GM21423 (cell line): ENCODE measurements at regions not wholly inside any gene's neighbourhood (a gene's known extent, or its start where the extent isn't known, plus 50 kb on each side); places are given as distances from the start of the nearest gene placed in this dataset.

Source experiments
- ATAC-seq: cut with Tn5 transposase; IDR thresholded peaks from one replicate; pipeline ENCODE4 v1.9.1; 2021; ENCODE audit warnings: mild to moderate bottlenecking, moderate library complexity; ENCODE audit not compliant: unreplicated experiment

DNA sequence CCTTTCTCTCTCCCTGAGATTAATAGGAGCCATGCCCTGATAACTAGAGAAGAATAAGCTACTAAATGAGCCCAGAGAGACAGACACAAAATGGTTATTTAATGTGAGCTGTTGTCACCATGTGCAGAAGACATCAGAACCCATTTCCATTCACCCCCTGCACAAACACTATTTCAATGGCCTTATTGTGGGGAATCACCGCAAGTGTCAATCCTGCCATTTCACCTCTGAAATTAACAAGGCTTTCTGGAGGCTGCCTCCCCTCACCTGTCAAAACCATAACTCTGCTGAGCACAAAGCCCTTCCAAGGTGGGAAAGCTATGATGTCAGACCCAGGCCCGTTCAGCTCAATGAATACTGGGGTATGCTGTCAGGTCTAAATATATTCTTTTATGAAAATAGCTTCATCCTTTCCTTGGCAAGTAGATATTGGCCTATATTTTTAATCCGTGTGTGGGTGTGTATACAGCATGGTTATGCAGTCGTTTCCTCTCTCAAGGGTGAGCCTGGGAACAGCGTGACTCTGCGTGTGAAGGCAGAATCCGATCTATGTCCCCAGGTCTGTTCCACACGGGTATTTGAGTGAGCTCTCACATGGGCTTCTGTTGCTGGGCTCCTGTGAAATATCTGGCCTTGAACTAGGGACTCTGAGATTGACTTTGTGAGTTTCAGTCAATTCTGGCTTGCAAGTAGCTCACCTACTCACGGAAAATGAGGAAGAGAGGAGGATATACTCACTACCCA, 266.3 kb downstream of the FBXW7 start:
- no peak for ATAC-seq

DNA sequence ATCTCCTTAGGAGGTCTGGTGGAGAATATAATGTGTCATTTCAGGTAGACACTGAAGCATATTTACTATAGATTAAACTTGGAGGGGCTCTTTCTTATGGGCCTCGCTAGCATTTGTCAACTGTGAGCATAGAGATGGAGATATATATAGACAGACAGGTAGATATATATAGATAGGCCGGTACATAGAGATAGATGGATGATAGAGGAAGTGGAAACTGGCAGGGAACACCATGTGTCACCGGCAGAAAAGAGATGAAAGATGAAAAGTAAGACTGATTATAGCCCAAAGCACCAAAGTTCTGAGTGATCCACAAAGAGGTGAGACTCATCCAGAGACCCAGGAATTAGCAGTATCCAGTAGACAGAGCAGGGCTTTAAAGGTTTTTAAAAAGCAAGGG, 268.1 kb downstream of the FBXW7 start:
- no peak for ATAC-seq

- ATAC-seq = no peak
These were observed 268.9 kb downstream of the FBXW7 start for GRCh38 chr4:152266831-152267480.

DNA sequence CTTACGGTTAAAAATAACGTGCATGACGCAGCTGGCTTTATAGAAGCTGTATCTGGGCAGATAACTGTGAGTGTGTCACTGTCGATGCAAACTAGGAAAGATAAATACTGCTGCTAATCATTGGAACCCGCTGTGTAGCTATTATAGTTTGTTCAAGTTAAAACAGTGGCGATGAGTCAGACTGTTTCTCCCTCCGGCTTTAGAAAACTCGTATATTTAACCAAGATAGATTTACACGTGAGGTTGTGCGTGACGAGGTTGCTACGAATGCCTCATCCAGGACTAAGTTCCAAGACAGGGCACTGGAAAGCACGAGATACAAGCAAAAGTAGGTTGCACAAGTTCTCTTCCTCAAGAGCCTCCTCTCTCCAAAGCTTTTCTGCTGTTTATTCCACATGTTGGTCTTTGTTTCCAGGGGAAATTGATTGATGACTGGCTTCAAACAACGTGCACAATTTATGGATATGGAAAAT, 270.7 kb downstream of the FBXW7 start:
- ATAC-seq = no peak

- no peak for ATAC-seq
These were observed 271.8 kb downstream of the FBXW7 start for GRCh38 chr4:152264106-152264505.

DNA sequence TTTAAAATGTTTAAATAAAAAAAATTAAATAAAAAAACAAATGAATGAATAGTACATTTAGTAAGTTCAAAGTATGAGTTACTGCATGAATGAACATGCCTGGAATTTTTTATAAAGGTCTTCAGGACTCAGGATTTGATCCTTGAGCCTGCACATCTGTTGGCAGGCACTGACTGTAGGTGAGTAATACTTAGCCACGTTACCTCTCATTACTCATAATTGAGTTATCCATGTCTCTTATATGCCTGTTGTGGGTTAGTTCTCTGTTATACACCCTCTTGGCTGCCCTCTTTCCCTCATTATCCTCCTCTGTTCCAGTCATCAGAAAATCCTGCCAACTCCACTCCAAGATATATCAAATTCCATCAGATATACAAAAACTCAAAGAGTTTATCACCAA, 276.0 kb downstream of the FBXW7 start:
- ATAC-seq = no peak

DNA sequence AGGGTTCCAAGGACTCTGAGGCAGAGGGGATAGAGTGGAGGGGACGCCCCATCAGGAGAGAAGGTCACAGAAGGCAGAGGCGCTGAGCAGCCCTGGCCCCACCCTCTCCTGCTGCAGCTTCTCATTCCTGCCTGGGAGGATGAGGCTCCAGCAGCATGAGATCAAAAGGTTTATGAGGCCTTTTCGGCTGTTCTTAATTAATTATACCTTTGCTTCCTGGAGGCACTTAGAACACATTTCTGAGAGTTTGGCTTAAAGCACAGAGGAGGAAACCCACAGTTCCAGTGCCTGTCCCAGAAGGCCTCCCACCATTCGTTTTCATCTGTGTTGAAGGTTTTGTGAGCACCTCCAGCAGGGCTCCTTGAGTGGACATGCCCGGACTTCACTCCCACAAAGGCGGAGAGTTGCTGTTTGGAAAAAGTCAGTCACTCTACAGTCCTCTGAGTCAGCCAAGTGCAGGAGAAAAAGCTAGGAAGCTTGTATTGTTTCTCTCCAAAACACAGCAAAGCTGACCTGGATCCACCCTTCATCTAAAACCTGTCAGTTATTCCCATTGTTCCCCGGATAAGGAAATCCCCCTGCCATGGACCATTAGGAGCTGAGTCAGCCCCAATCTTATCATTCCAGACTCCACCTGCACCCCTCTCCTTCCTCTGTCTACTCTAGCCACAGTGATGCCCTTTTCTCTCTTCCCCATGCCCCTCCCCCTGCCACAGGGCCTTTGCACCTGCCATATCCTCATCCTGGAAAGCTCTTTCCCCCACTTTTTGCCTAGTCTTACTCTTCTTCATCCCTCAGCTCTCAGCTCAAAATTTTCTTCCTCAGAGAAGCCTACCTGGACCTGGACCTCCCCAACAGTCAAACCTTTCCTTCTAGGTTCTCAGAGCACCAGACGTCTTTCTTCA, 276.8 kb downstream of the FBXW7 start:
- ATAC-seq = no peak

- ATAC-seq = no peak
These were observed 277.5 kb downstream of the FBXW7 start for GRCh38 chr4:152258391-152258790.

DNA sequence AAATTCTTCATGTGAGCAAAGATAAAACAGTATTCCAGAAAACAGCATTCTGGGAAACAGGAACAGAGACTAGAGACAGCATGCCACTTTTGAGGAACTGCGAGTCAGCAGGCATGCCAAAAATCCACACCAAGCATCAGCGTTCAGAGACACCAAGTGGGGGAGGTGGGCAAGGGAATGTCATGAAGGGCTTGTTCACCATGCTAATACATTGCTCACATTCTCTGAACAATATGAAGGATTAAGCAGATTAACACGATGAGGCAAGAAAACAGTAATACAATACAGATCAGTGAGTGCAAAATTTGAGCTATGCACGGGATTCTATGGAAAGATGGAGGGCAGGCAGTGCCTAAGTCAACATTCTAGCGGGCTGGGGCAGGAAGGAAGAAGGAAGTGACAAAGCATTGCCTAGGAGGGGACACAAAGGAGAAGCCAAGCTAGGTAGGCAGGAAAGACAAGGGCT, 278.3 kb downstream of the FBXW7 start:
- ATAC-seq = no peak

DNA sequence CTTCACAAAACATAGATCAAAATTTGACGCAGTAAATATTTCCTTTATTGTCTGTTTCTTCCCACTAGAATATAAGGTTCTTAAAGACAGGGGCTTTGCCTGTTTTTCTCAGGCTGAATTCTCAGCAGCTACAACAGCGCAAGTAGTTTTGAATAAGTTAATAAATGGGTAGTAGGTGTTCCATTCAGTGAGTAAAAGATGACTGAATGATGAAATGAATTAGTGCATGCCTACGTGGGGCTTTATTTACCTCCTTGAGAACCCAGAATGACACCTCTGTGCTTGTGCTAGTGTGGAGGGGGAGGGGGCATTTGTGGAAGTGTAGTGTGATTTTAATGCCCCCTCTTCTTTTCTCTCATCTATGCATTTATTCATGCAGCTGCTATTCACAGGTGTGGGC, 278.9 kb downstream of the FBXW7 start:
- ATAC-seq = no peak

- ATAC-seq = peak; percentile 89
These were observed 280.5 kb downstream of the FBXW7 start for GRCh38 chr4:152255437-152255836.

GRCh38 chr4:152248347-152248746, 287.5 kb downstream of the FBXW7 start:
- no peak for ATAC-seq

DNA sequence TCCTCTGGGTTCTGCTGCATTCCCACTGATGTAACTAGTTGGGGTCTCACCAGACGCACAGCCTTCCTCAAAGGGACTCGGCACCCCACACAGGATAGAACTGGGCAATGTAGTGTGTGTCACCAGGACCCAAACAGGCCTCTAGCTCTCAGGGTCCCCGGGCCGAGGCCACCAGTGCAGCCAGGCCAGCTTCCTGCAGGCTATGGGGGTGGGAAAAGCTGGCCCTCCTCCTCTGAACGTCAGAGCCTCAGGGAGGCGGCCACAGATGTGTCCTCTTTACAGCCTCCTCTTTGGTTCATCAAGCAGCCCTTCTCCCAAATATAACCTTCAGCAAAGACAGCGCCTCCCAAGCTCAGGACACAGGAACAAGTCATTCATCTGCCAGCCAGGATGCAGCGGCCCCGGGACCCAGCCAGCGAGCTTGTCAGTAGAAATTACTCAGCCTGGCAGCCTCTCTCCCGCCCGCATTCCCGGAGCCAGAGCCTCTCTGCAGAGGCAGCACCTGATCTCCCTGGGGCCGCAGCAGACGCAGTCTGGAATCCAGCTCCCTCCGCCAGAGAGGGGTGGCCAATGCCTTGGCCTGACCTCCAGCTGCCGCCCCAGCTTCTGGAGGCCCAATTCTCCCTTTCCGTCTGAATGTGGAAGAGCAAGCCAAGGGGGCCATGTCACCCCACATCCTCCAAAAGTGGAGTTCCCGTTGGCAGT, 288.5 kb downstream of the FBXW7 start:
- ATAC-seq = no peak

DNA sequence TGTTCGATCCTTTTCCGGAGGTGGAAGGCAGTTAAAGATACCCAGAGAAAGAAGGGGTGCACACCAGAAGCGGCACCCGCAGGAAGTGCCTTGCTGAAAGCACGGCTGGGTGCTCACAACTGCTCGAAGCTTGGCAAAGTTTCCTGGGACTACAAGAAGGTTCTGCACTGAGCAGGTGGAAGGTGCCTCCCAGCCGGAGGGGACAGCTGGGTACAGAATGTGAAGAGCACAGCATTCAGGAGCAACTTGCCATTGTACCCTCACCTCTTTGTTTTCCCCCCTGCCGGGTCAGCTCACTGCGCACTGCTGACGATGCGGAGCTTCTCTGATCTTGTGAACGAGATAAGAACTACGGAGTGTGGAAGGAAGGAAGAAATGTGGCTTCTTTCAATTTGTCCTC, 289.2 kb downstream of the FBXW7 start:
- no peak for ATAC-seq

- ATAC-seq = no peak
These were observed 290.2 kb downstream of the FBXW7 start for GRCh38 chr4:152245680-152246079.

GRCh38 chr4:152244659-152245058, 291.2 kb downstream of the FBXW7 start:
- ATAC-seq = no peak

GRCh38 chr4:152243896-152244595, 291.8 kb downstream of the FBXW7 start:
- ATAC-seq = no peak

GRCh38 chr4:152243206-152243605, 292.7 kb downstream of the FBXW7 start:
- ATAC-seq = no peak

DNA sequence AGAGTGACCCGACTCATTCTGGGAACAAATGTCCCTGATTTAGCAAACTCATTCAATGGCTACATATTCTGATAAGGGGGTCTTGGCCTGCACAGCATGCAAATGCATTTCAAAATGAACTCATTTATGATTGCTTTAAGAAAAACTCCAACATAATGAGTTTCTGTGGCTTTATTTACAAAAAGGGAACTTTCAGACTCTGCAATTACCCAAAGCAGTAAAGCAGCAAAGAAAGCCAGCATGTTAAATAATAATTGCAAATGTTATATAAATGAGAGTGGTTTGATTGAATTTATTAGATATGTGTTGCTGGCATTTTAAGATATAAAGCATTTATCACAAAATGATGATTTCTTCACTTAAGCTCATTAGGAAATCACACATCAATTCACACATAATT, 295.7 kb downstream of the FBXW7 start:
- no peak for ATAC-seq

DNA sequence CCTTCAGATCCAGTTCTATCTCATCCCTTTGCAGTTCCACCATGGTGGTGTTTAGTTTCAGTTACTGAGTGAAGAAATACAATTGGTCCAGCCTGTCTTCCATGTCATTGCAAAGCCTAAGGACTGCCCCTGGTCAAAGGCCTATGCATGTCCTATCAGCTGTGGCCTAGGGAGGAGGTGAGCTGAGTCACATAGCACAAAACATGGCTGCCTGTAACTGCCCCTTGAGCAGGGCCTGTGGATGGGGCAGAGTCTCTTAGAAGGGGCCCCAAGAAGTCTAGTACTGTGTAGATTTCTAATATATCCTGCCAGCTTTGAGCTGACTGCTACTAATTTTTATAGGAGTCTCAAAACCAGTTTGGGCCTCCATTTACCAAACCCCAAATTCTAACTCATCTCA, 296.7 kb downstream of the FBXW7 start:
- ATAC-seq = no peak
